ENCODE measurements at regions not wholly inside any gene's neighbourhood (a gene's known extent, or its start where the extent isn't known, plus 50 kb on each side); places are given as distances from the start of the nearest gene placed in this dataset.

GRCh38 chr6:21947731-21948386 lies 349.0 kb downstream of the PRL start:
- H3K79me2 ChIP-seq (ENCODE audit: insufficient read depth, low read depth, low read length) = no peaks in the 10 kb centered on the region
- no TSS peak for BruUV-seq (replicated peaks)
- no peaks in the 10 kb centered on the region for H3K4me1 ChIP-seq (ENCODE audit: insufficient read depth, low read length, poor library complexity, severe bottlenecking)
- no peak for DNase-seq (ENCODE audit: low spot score)
- no peaks in the 10 kb centered on the region for H3K9me2 ChIP-seq (ENCODE audit: insufficient read depth, low read length)
- no peaks in the 10 kb centered on the region for H3K36me3 ChIP-seq (ENCODE audit: insufficient read depth, low read length)
- no peaks in the 10 kb centered on the region for H4K20me1 ChIP-seq (ENCODE audit: insufficient read depth, low read length)
- no peak for TF ChIP-seq EZH2phosphoT487 (IDR thresholded peaks at IDR 0.05; ENCODE audit: borderline replicate concordance, low read depth, low read length)
- TF ChIP-seq CTCF (conservative IDR thresholded peaks at IDR 0.05; ENCODE audit: low read length) = no peak
- H3K27ac ChIP-seq (ENCODE audit: low read depth, low read length, poor library complexity, severe bottlenecking) = no peak overlapping the region
- H3K9me3 ChIP-seq (ENCODE audit: low read length) = no peaks in the 10 kb centered on the region
- intact Hi-C loops (cut with micrococcal nuclease; ENCODE audit: unreplicated experiment) = no loop called here
- H2AFZ ChIP-seq (ENCODE audit: low read length) = no peak overlapping the region
- ChIA-PET CTCF (ENCODE audit: unreplicated experiment) (no interaction called here), POLR2A (interaction anchor here (0.8 kb wide), 1 partner anchor 506 kb away, joined by 3 read pairs; no protein-coding TSS in a partner anchor)
- no peak overlapping the region for H3K4me3 ChIP-seq (ENCODE audit: low read depth, low read length, poor library complexity, severe bottlenecking)
- H3K4me2 ChIP-seq (ENCODE audit: low read length) = no peak overlapping the region

GRCh38 chr6:21949211-21949801 lies 347.5 kb downstream of the PRL start:
- intact Hi-C loops (cut with micrococcal nuclease; ENCODE audit: unreplicated experiment) = no loop called here
- H3K4me2 ChIP-seq (ENCODE audit: low read length) = no peak overlapping the region
- POLR2A ChIA-PET = no interaction called here

More at GRCh38 chr6:21949211-21949801, 347.5 kb downstream of the PRL start:
- BruUV-seq (replicated peaks) = no TSS peak
- H2AFZ ChIP-seq (ENCODE audit: low read length) = no peak overlapping the region
- no peaks in the 10 kb centered on the region for H4K20me1 ChIP-seq (ENCODE audit: insufficient read depth, low read length)
- no peaks in the 10 kb centered on the region for H3K36me3 ChIP-seq (ENCODE audit: insufficient read depth, low read length)
- H3K27ac ChIP-seq (ENCODE audit: low read depth, low read length, poor library complexity, severe bottlenecking) = no peak overlapping the region
- H3K9me3 ChIP-seq (ENCODE audit: low read length) = no peaks in the 10 kb centered on the region
- no peak for DNase-seq (ENCODE audit: low spot score)
- no peaks in the 10 kb centered on the region for H3K9me2 ChIP-seq (ENCODE audit: insufficient read depth, low read length)
- no peak for TF ChIP-seq EZH2phosphoT487 (IDR thresholded peaks at IDR 0.05; ENCODE audit: borderline replicate concordance, low read depth, low read length)
- TF ChIP-seq CTCF (conservative IDR thresholded peaks at IDR 0.05; ENCODE audit: low read length) = no peak
- CTCF ChIA-PET (ENCODE audit: unreplicated experiment) = no interaction called here
- no peaks in the 10 kb centered on the region for H3K4me1 ChIP-seq (ENCODE audit: insufficient read depth, low read length, poor library complexity, severe bottlenecking)
- H3K79me2 ChIP-seq (ENCODE audit: insufficient read depth, low read depth, low read length) = no peaks in the 10 kb centered on the region
- H3K4me3 ChIP-seq (ENCODE audit: low read depth, low read length, poor library complexity, severe bottlenecking) = no peak overlapping the region
